Astrocyte (in vitro differentiated cells and primary cell): ENCODE measurements at regions not wholly inside any gene's neighbourhood (a gene's known extent, or its start where the extent isn't known, plus 50 kb on each side); places are given as distances from the start of the nearest gene placed in this dataset.

ENCODE experiments used
- DNase-seq: peaks from one replicate; pipeline ENCODE4 v3.0.0-alpha.2; 2010; ENCODE audit warnings: low read depth
- FAIRE-seq: peaks from 2 replicates; lab custom pipeline; 2011; peaks lifted over from hg19 to GRCh38; lab: Jason Lieb, UNC
- H2AFZ ChIP-seq: 2 replicates; pipeline ENCODE4 v1.6.0; 2012; ENCODE audit warnings: low read depth, low read length, inconsistent platforms
- H3K27ac ChIP-seq: 2 replicates; pipeline ENCODE4 v1.5.1; 2011; ENCODE audit warnings: low read depth, low read length, inconsistent platforms
- H3K27me3 ChIP-seq: 2 replicates; pipeline ENCODE4 v1.6.0; 2011; ENCODE audit warnings: low read length, inconsistent platforms; ENCODE audit not compliant: insufficient read depth
- H3K36me3 ChIP-seq: 2 replicates; pipeline ENCODE4 v1.5.1; 2011; ENCODE audit warnings: low read length, inconsistent platforms; ENCODE audit not compliant: insufficient read depth
- H3K4me1 ChIP-seq: 2 replicates; pipeline ENCODE4 v1.5.1; 2011; ENCODE audit warnings: low read length, inconsistent platforms; ENCODE audit not compliant: insufficient read depth
- H3K4me2 ChIP-seq: 2 replicates; pipeline ENCODE4 v1.6.0; 2012; ENCODE audit warnings: low read length, inconsistent platforms
- H3K4me3 ChIP-seq: 2 replicates; pipeline ENCODE4 v1.5.1; 2011; ENCODE audit warnings: low read depth, mild to moderate bottlenecking, low read length, inconsistent platforms; ENCODE audit not compliant: insufficient read depth
- H3K79me2 ChIP-seq: 2 replicates; pipeline ENCODE4 v1.6.0; 2012; ENCODE audit warnings: mild to moderate bottlenecking, low read length, inconsistent platforms; ENCODE audit not compliant: insufficient read depth
- H3K9ac ChIP-seq: 2 replicates; pipeline ENCODE4 v1.6.0; 2012; ENCODE audit warnings: mild to moderate bottlenecking, low read length, inconsistent platforms
- H3K9me3 ChIP-seq: 2 replicates; pipeline ENCODE4 v1.5.1; 2012; ENCODE audit warnings: low read depth, mild to moderate bottlenecking, low read length, inconsistent platforms; ENCODE audit not compliant: insufficient read depth
- H4K20me1 ChIP-seq: 2 replicates; pipeline ENCODE4 v1.6.0; 2012; ENCODE audit warnings: low read length, inconsistent platforms; ENCODE audit not compliant: insufficient read depth
- H3K27ac Mint-ChIP-seq: one replicate; pipeline ENCODE4 v1.8.0; 2021; ENCODE audit warnings: mild to moderate bottlenecking, mixed read lengths; ENCODE audit not compliant: unreplicated experiment
- H3K27me3 Mint-ChIP-seq: one replicate; pipeline ENCODE4 v1.8.0; 2021; ENCODE audit warnings: low read depth, mixed read lengths; ENCODE audit not compliant: unreplicated experiment
- H3K36me3 Mint-ChIP-seq: one replicate; pipeline ENCODE4 v1.8.0; 2021; ENCODE audit warnings: low read depth, mixed read lengths; ENCODE audit not compliant: unreplicated experiment
- H3K4me1 Mint-ChIP-seq: one replicate; pipeline ENCODE4 v1.8.0; 2021; ENCODE audit warnings: low read depth, mixed read lengths; ENCODE audit not compliant: unreplicated experiment
- H3K4me3 Mint-ChIP-seq: one replicate; pipeline ENCODE4 v1.8.0; 2021; ENCODE audit warnings: mild to moderate bottlenecking, moderate library complexity, mixed read lengths; ENCODE audit not compliant: unreplicated experiment
- H3K9me3 Mint-ChIP-seq: one replicate; pipeline ENCODE4 v1.8.0; 2021; ENCODE audit warnings: mild to moderate bottlenecking, mixed read lengths; ENCODE audit not compliant: unreplicated experiment
- CTCF ChIP-seq: IDR thresholded peaks from 2 replicates; pipeline ENCODE4 v1.5.1; 2011; ENCODE audit warnings: low read depth, mild to moderate bottlenecking, inconsistent platforms, low read length, moderate library complexity; ENCODE audit not compliant: insufficient read depth
- EZH2 ChIP-seq: IDR thresholded peaks from 2 replicates; pipeline ENCODE4 v1.6.1; 2012; ENCODE audit warnings: mild to moderate bottlenecking, low read length, inconsistent platforms; ENCODE audit not compliant: insufficient read depth

- H3K9me3 ChIP-seq: no peaks in the 10 kb centered on the region
- Mint-ChIP-seq H3K27me3 (no peaks in the 10 kb centered on the region), H3K4me3 (no peak overlapping the region), H3K4me1 (peaks cover 7% of the 10 kb centered on the region), H3K36me3 (peaks cover 3% of the 10 kb centered on the region), H3K9me3 (peaks cover 5% of the 10 kb centered on the region), H3K27ac (no peak overlapping the region)
- H3K4me1 ChIP-seq: no peaks in the 10 kb centered on the region
- no peak overlapping the region for H2AFZ ChIP-seq
- no peak overlapping the region for H3K9ac ChIP-seq
- H4K20me1 ChIP-seq: no peaks in the 10 kb centered on the region
- H3K36me3 ChIP-seq: no peaks in the 10 kb centered on the region
- H3K4me3 ChIP-seq: no peak overlapping the region
- FAIRE-seq: no peak
- DNase-seq: no peak
- H3K27me3 ChIP-seq: no peaks in the 10 kb centered on the region
- no peak overlapping the region for H3K27ac ChIP-seq
- TF ChIP-seq CTCF (no peak), EZH2 (no peak)
- H3K4me2 ChIP-seq: no peak overlapping the region
- no peaks in the 10 kb centered on the region for H3K79me2 ChIP-seq
These were observed 214.4 kb upstream of the LRIG3 start for GRCh38 chr12:59134750-59135149.

- peaks cover 7% of the 10 kb centered on the region for H3K4me1 Mint-ChIP-seq
- no peak overlapping the region for H3K4me3 ChIP-seq
- FAIRE-seq: no peak
These were observed 211.2 kb upstream of the LRIG3 start for GRCh38 chr12:59131462-59131861.

More at GRCh38 chr12:59131462-59131861, 211.2 kb upstream of the LRIG3 start:
- Mint-ChIP-seq H3K27me3 (no peaks in the 10 kb centered on the region), H3K4me3 (no peak overlapping the region), H3K27ac (no peak overlapping the region), H3K36me3 (peaks cover 3% of the 10 kb centered on the region), H3K9me3 (peaks cover 5% of the 10 kb centered on the region)
- no peak overlapping the region for H2AFZ ChIP-seq
- no peaks in the 10 kb centered on the region for H3K27me3 ChIP-seq
- H3K36me3 ChIP-seq: no peaks in the 10 kb centered on the region
- no peaks in the 10 kb centered on the region for H3K4me1 ChIP-seq
- TF ChIP-seq EZH2 (no peak), CTCF (no peak)
- H3K9ac ChIP-seq: no peak overlapping the region
- no peak overlapping the region for H3K4me2 ChIP-seq
- no peak for DNase-seq
- no peaks in the 10 kb centered on the region for H3K79me2 ChIP-seq
- H3K27ac ChIP-seq: no peak overlapping the region
- H3K9me3 ChIP-seq: no peaks in the 10 kb centered on the region
- H4K20me1 ChIP-seq: no peaks in the 10 kb centered on the region
